GM12878 (cell line): ENCODE measurements at regions not wholly inside any gene's neighbourhood (a gene's known extent, or its start where the extent isn't known, plus 50 kb on each side); places are given as distances from the start of the nearest gene placed in this dataset.

Experiments used
- ATAC-seq: fragments of 200-7000 bp; cut with Tn5 transposase; 3 replicates; pipeline ENCODE4 v1.9.1; 2020; ENCODE audit warnings: mild to moderate bottlenecking, moderate library complexity
- BruUV-seq: library from RNA; stranded (reverse); fragments of 400-500 nt; replicated peaks from 2 replicates; lab custom pipeline; 2021; lab: Mats Ljungman, UMichigan
- CTCF ChIA-PET: fragments of 300-600 bp; sonication (Branson Sonifier 250); formaldehyde crosslinking; extraction: SDS; loops from one replicate; lab custom pipeline; 2021; ENCODE audit warnings: inconsistent platforms; lab: Yijun Ruan, JAX
- POLR2A ChIA-PET: fragments of 350-600 bp; formaldehyde crosslinking; extraction: SDS; loops from one replicate; lab custom pipeline; 2021; ENCODE audit warnings: inconsistent platforms; lab: Charles Lee
- RAD21 ChIA-PET: fragments of 300-600 bp; sonication (Branson Sonifier 250); formaldehyde crosslinking; loops from one replicate; lab custom pipeline; 2023; ENCODE audit warnings: antibody characterized with exemption; ENCODE audit not compliant: unreplicated experiment; lab: Charles Lee
- SMC1A ChIA-PET: fragments of 300-600 bp; sonication (Branson Sonifier 250); formaldehyde crosslinking; loops from one replicate; lab custom pipeline; 2023; ENCODE audit not compliant: unreplicated experiment, uncharacterized antibody; lab: Charles Lee
- DNase-seq: peaks from one replicate; pipeline ENCODE4 v3.0.0-alpha.2; 2011; ENCODE audit warnings: low read depth, low spot score
- FAIRE-seq: peaks from 3 replicates; lab custom pipeline; 2011; peaks lifted over from hg19 to GRCh38; lab: Jason Lieb, UNC
- H2AFZ ChIP-seq: 2 replicates; pipeline ENCODE4 v1.6.0; 2011; ENCODE audit warnings: low read depth, low read length, control low read depth; ENCODE audit not compliant: control insufficient read depth
- H3K27ac ChIP-seq: 2 replicates; pipeline ENCODE4 v1.5.1; 2011; ENCODE audit warnings: control low read depth; ENCODE audit not compliant: control insufficient read depth, insufficient read depth
- H3K27me3 ChIP-seq, 2 experiments: replicated peaks in 1 of 2; 2 replicates each; pipeline versions ENCODE4 v1.6.0 to v1.6.1; 2011; ENCODE audit warnings: low read length in 1 of 2; ENCODE audit not compliant: control insufficient read depth in 2 of 2, insufficient read depth in 2 of 2
- H3K36me3 ChIP-seq, 2 experiments: 2 replicates each; pipeline ENCODE4 v1.5.1; 2011; ENCODE audit warnings: low read length in 1 of 2; ENCODE audit not compliant: control insufficient read depth in 2 of 2, insufficient read depth in 2 of 2
- H3K4me1 ChIP-seq: 2 replicates; pipeline ENCODE4 v1.6.1; 2011; ENCODE audit warnings: mild to moderate bottlenecking, low read length, moderate library complexity, mixed read lengths; ENCODE audit not compliant: control insufficient read depth, insufficient read depth
- H3K4me2 ChIP-seq: 2 replicates; pipeline ENCODE4 v1.6.0; 2011; ENCODE audit warnings: control low read depth; ENCODE audit not compliant: control insufficient read depth, insufficient read depth
- H3K4me3 ChIP-seq: fragments of 200-600 bp; sonication (generic); 2 replicates; pipeline ENCODE4 v1.5.1; 2016
- H3K79me2 ChIP-seq: 2 replicates; pipeline ENCODE4 v1.6.0; 2011; ENCODE audit warnings: low read length; ENCODE audit not compliant: control insufficient read depth, insufficient read depth
- H3K9ac ChIP-seq: 2 replicates; pipeline ENCODE4 v1.8.0; 2011; ENCODE audit warnings: low read length, control low read depth, mixed read lengths; ENCODE audit not compliant: control insufficient read depth, insufficient read depth
- H3K9me3 ChIP-seq: replicated peaks from 3 replicates; pipeline ENCODE4 v1.5.1; 2011; ENCODE audit warnings: mild to moderate bottlenecking, low read length; ENCODE audit not compliant: control insufficient read depth, insufficient read depth
- H4K20me1 ChIP-seq: 2 replicates; pipeline ENCODE4 v1.6.0; 2011; ENCODE audit not compliant: control insufficient read depth, insufficient read depth
- ATF7 ChIP-seq: fragments of 450-650 bp; IDR thresholded peaks from 2 replicates; pipeline ENCODE4 v1.6.1; 2016; ENCODE audit warnings: low read depth, mild to moderate bottlenecking
- CEBPB ChIP-seq, 2 experiments: fragments of 150-350 bp in 1 of 2; IDR thresholded peaks; 2 replicates each; pipeline ENCODE4 v1.6.1; 2012 to 2014; ENCODE audit warnings: low read depth in 2 of 2, low read length in 2 of 2, borderline replicate concordance in 1 of 2, inconsistent platforms in 1 of 2
- FOXK2 ChIP-seq: fragments of 450-650 bp; IDR thresholded peaks from 2 replicates; pipeline ENCODE4 v1.6.1; 2017; ENCODE audit warnings: mild to moderate bottlenecking, moderate library complexity
- GABPA ChIP-seq: IDR thresholded peaks from 2 replicates; pipeline ENCODE4 v1.6.1; 2014; ENCODE audit warnings: antibody characterized with exemption, low read depth, mild to moderate bottlenecking, inconsistent platforms
- GATAD2B ChIP-seq: fragments of 450-650 bp; conservative IDR thresholded peaks from 2 replicates; pipeline ENCODE4 v1.6.1; 2017; ENCODE audit warnings: low read depth, mild to moderate bottlenecking, moderate library complexity
- HCFC1 ChIP-seq: fragments of 150-350 bp; IDR thresholded peaks from 2 replicates; pipeline ENCODE4 v1.6.1; 2014; ENCODE audit warnings: low read length
- HDAC6 ChIP-seq: fragments of 200-600 bp; sonication (generic); IDR thresholded peaks from one replicate; pipeline ENCODE4 v1.8.0; 2017; ENCODE audit warnings: antibody characterized with exemption; ENCODE audit not compliant: unreplicated experiment
- IRF4 ChIP-seq: IDR thresholded peaks from 2 replicates; pipeline ENCODE4 v1.6.1; 2011; ENCODE audit warnings: low read depth, low read length
- JUND ChIP-seq: IDR thresholded peaks from 2 replicates; pipeline ENCODE4 v1.6.1; 2012; ENCODE audit warnings: low read depth, mild to moderate bottlenecking, low read length, improper control_type of control experiment, moderate library complexity
- MTA2 ChIP-seq: fragments of 450-650 bp; IDR thresholded peaks from 2 replicates; pipeline ENCODE4 v1.6.1; 2016; ENCODE audit warnings: low read depth, mild to moderate bottlenecking, moderate library complexity
- POU2F2 ChIP-seq: IDR thresholded peaks from 3 replicates; pipeline ENCODE4 v1.6.1; 2011; ENCODE audit warnings: low read depth, mild to moderate bottlenecking, low read length, borderline replicate concordance
- SIX5 ChIP-seq: IDR thresholded peaks from 2 replicates; pipeline ENCODE4 v1.6.1; 2011; ENCODE audit warnings: mild to moderate bottlenecking, low read depth, low read length, moderate library complexity; ENCODE audit not compliant: severe bottlenecking
- SMAD1 ChIP-seq: fragments of 450-650 bp; IDR thresholded peaks from 2 replicates; pipeline ENCODE4 v1.6.1; 2018; ENCODE audit warnings: mild to moderate bottlenecking, low read depth; ENCODE audit not compliant: partially characterized antibody
- SPI1 ChIP-seq: IDR thresholded peaks from 2 replicates; pipeline ENCODE4 v1.6.1; 2011; ENCODE audit warnings: low read depth, mild to moderate bottlenecking, low read length, moderate library complexity, borderline replicate concordance; ENCODE audit not compliant: insufficient read depth
- TARDBP ChIP-seq: IDR thresholded peaks from 2 replicates; pipeline ENCODE4 v1.6.1; 2016; ENCODE audit warnings: borderline replicate concordance
- WRNIP1 ChIP-seq: IDR thresholded peaks from 2 replicates; pipeline ENCODE4 v1.6.1; 2011; ENCODE audit warnings: low read depth, low read length, improper control_type of control experiment, borderline replicate concordance
- ZNF217 ChIP-seq: fragments of 450-650 bp; IDR thresholded peaks from 2 replicates; pipeline ENCODE4 v1.6.1; 2017; ENCODE audit warnings: antibody characterized with exemption, mild to moderate bottlenecking
- WGBS: methylation state at CpG from one replicate; pipeline ENCODE4 v1.1.6; 2016; ENCODE audit warnings: low lambda C conversion rate; ENCODE audit not compliant: insufficient replicate concordance, insufficient coverage; ENCODE audit errors: missing lambda C conversion rate; 5-methylcytosine and 5-hydroxymethylcytosine counted together
- in situ Hi-C: fragments of 300-500 bp; cut with MboI; formaldehyde crosslinking; loops from 9 replicates; pipeline ENCODE4 v1.14.3; 2018; ENCODE audit warnings: mixed read lengths
- intact Hi-C: fragments of 100-400 bp; cut with micrococcal nuclease; formaldehyde crosslinking; loops from one replicate; pipeline ENCODE4 v1.14.2; 2022; ENCODE audit not compliant: unreplicated experiment
- TF ChIP-seq, protein P1 (sequence below), 3 experiments: IDR thresholded peaks in 2 of 3; conservative IDR thresholded peaks in 1 of 3; 2 replicates each; pipeline ENCODE4 v1.5.1; 2011; ENCODE audit warnings: low read depth in 3 of 3, low read length in 3 of 3, mild to moderate bottlenecking in 3 of 3, control low read depth in 2 of 3, moderate library complexity in 2 of 3, inconsistent platforms in 1 of 3, mixed read lengths in 1 of 3; ENCODE audit not compliant: control insufficient read depth in 2 of 3, insufficient read depth in 1 of 3; ENCODE audit errors: extremely low read depth in 1 of 3
- TF ChIP-seq, protein P2 (sequence below): fragments of 450-650 bp; IDR thresholded peaks from 2 replicates; pipeline ENCODE4 v1.6.1; 2017; ENCODE audit warnings: low read depth, mild to moderate bottlenecking, moderate library complexity

- POLR2A ChIA-PET = no interaction called here
- CTCF ChIA-PET = no interaction called here
- SMC1A ChIA-PET = no interaction called here
- H3K27me3 ChIP-seq = no peaks in the 10 kb centered on the region
- no peaks in the 10 kb centered on the region for H3K4me1 ChIP-seq
- no peaks in the 10 kb centered on the region for H3K36me3 ChIP-seq
- intact Hi-C loops (no loop called here), in situ Hi-C loops (no loop called here)
- H3K79me2 ChIP-seq = no peaks in the 10 kb centered on the region
- H4K20me1 ChIP-seq = no peaks in the 10 kb centered on the region
- 33% methylated on average over 3 of the region's 3 CpGs for WGBS
- no peak for ATAC-seq
- no peak for FAIRE-seq
- RAD21 ChIA-PET = no interaction called here
- H3K9me3 ChIP-seq = no peaks in the 10 kb centered on the region
- TF ChIP-seq HDAC6 (no peak), ZNF217 (no peak), SMAD1 (no peak), POU2F2 (no peak), GATAD2B (no peak), SIX5 (no peak), CEBPB (IDR thresholded peaks at IDR 0.05; ENCODE audit: borderline replicate concordance in 1 of 2, low read depth in 2 of 2, low read length in 2 of 2) (no peak), GABPA (no peak), MTA2 (no peak), TARDBP (no peak), ATF7 (no peak), SPI1 (no peak), WRNIP1 (no peak), FOXK2 (no peak), HCFC1 (no peak), IRF4 (no peak), JUND (no peak)
- TF ChIP-seq, protein P1, sequence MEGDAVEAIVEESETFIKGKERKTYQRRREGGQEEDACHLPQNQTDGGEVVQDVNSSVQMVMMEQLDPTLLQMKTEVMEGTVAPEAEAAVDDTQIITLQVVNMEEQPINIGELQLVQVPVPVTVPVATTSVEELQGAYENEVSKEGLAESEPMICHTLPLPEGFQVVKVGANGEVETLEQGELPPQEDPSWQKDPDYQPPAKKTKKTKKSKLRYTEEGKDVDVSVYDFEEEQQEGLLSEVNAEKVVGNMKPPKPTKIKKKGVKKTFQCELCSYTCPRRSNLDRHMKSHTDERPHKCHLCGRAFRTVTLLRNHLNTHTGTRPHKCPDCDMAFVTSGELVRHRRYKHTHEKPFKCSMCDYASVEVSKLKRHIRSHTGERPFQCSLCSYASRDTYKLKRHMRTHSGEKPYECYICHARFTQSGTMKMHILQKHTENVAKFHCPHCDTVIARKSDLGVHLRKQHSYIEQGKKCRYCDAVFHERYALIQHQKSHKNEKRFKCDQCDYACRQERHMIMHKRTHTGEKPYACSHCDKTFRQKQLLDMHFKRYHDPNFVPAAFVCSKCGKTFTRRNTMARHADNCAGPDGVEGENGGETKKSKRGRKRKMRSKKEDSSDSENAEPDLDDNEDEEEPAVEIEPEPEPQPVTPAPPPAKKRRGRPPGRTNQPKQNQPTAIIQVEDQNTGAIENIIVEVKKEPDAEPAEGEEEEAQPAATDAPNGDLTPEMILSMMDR (IDR thresholded peaks at IDR 0.05 in 2 of 3, conservative IDR thresholded peaks at IDR 0.05 in 1 of 3; ENCODE audit: control insufficient read depth in 2 of 3, extremely low read depth in 1 of 3, insufficient read depth in 1 of 3, low read depth in 3 of 3, low read length in 3 of 3) = no peak
- TF ChIP-seq, protein P2, sequence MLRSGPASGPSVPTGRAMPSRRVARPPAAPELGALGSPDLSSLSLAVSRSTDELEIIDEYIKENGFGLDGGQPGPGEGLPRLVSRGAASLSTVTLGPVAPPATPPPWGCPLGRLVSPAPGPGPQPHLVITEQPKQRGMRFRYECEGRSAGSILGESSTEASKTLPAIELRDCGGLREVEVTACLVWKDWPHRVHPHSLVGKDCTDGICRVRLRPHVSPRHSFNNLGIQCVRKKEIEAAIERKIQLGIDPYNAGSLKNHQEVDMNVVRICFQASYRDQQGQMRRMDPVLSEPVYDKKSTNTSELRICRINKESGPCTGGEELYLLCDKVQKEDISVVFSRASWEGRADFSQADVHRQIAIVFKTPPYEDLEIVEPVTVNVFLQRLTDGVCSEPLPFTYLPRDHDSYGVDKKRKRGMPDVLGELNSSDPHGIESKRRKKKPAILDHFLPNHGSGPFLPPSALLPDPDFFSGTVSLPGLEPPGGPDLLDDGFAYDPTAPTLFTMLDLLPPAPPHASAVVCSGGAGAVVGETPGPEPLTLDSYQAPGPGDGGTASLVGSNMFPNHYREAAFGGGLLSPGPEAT = no peak
- BruUV-seq = no TSS peak
- no peak overlapping the region for H3K4me2 ChIP-seq
- no peak overlapping the region for H2AFZ ChIP-seq
- H3K4me3 ChIP-seq = no peak overlapping the region
- DNase-seq = no peak
- no peak overlapping the region for H3K9ac ChIP-seq
- no peak overlapping the region for H3K27ac ChIP-seq
Measured at GRCh38 chr11:92322225-92322624, 97.6 kb downstream of the FAT3 start.
